B cell (primary cell): ENCODE measurements at regions not wholly inside any gene's neighbourhood (a gene's known extent, or its start where the extent isn't known, plus 50 kb on each side); places are given as distances from the start of the nearest gene placed in this dataset.

ENCODE experiments used
- ATAC-seq: fragments of 200-7000 bp; cut with Tn5 transposase; one replicate; pipeline ENCODE4 v1.10.0; 2021; ENCODE audit warnings: low read depth, mild to moderate bottlenecking, moderate number of reproducible peaks, moderate library complexity
- CTCF ChIA-PET: fragments of 350-600 bp; sonication (Branson Sonifier 250); formaldehyde crosslinking; loops from one replicate; lab custom pipeline; 2021; ENCODE audit warnings: antibody characterized with exemption, inconsistent platforms; lab: Charles Lee
- POLR2A ChIA-PET: fragments of 350-600 bp; sonication (Branson Sonifier 250); formaldehyde crosslinking; loops from one replicate; lab custom pipeline; 2021; ENCODE audit warnings: antibody characterized with exemption; lab: Charles Lee
- DNase-seq: peaks from one replicate; pipeline ENCODE4 v3.0.0; 2013
- H2AFZ ChIP-seq: 2 replicates; pipeline ENCODE4 v1.6.1; 2012; ENCODE audit warnings: mild to moderate bottlenecking, low read depth, low read length; ENCODE audit not compliant: insufficient read depth, poor library complexity, severe bottlenecking
- H3K27ac ChIP-seq, 2 donors: 1 replicate in 1 of 2; 2 replicates in 1 of 2; pipeline ENCODE4 v1.5.1; 2012 to 2013; ENCODE audit warnings: low read length in 2 of 2, mild to moderate bottlenecking in 2 of 2, moderate library complexity in 1 of 2
- H3K27me3 ChIP-seq, 4 experiments: fragments of 200-600 bp in 1 of 4; sonication (generic) in 1 of 4; replicated peaks in 1 of 4; 1 replicate in 2 of 4; 2 replicates in 2 of 4; pipeline versions ENCODE4 v1.6.1 to v1.7.0; 2013 to 2016; ENCODE audit warnings: low read length in 3 of 4, mild to moderate bottlenecking in 2 of 4, mixed read lengths in 1 of 4, moderate library complexity in 1 of 4; ENCODE audit not compliant: insufficient read depth in 4 of 4, control insufficient read depth in 3 of 4; ENCODE audit errors: control extremely low read depth in 1 of 4
- H3K36me3 ChIP-seq, 2 experiments: replicated peaks in 1 of 2; 1 replicate in 1 of 2; 2 replicates in 1 of 2; pipeline versions ENCODE4 v1.6.1 to v1.7.1; 2013; ENCODE audit warnings: low read length in 1 of 2; ENCODE audit not compliant: insufficient read depth in 2 of 2, control insufficient read depth in 1 of 2; ENCODE audit errors: control extremely low read depth in 1 of 2, extremely low read depth in 1 of 2
- H3K4me1 ChIP-seq, 2 donors: fragments of 200-600 bp in 1 of 2; sonication (generic) in 1 of 2; 1 replicate in 1 of 2; 2 replicates in 1 of 2; pipeline versions ENCODE4 v1.5.1 to v1.6.1; 2013 to 2017; ENCODE audit warnings: low read length in 2 of 2; ENCODE audit not compliant: control insufficient read depth in 2 of 2, insufficient read depth in 2 of 2
- H3K4me2 ChIP-seq: replicated peaks from 2 replicates; pipeline ENCODE3; 2012; ENCODE audit warnings: mild to moderate bottlenecking, low read depth, low read length; ENCODE audit not compliant: poor library complexity, severe bottlenecking
- H3K4me3 ChIP-seq, 5 experiments: fragments of 200-600 bp in 1 of 5; sonication (generic) in 1 of 5; 1 replicate in 3 of 5; 2 replicates in 2 of 5; pipeline versions ENCODE4 v1.5.1 to v1.7.0; 2011 to 2016; ENCODE audit warnings: low read length in 4 of 5, mild to moderate bottlenecking in 4 of 5, low read depth in 2 of 5, control low read depth in 1 of 5, moderate library complexity in 1 of 5; ENCODE audit not compliant: insufficient read depth in 1 of 5; ENCODE audit errors: control extremely low read depth in 1 of 5, extremely low read depth in 1 of 5
- H3K79me2 ChIP-seq: fragments of 200-600 bp; sonication (generic); one replicate; pipeline ENCODE4 v1.6.0; 2016; ENCODE audit warnings: low read length; ENCODE audit not compliant: control insufficient read depth, insufficient read depth
- H3K9ac ChIP-seq: fragments of 200-600 bp; sonication (generic); 2 replicates; pipeline ENCODE4 v1.6.1; 2017; ENCODE audit warnings: mild to moderate bottlenecking, low read length, moderate library complexity
- H3K9me3 ChIP-seq, 3 donors: one replicate each; pipeline versions ENCODE4 v1.6.1 to v1.7.1; 2013; ENCODE audit warnings: low read length in 2 of 3; ENCODE audit not compliant: control insufficient read depth in 2 of 3, insufficient read depth in 1 of 3; ENCODE audit errors: control extremely low read depth in 1 of 3
- H4K20me1 ChIP-seq: 2 replicates; pipeline ENCODE4 v1.6.0; 2012; ENCODE audit warnings: mild to moderate bottlenecking, low read length; ENCODE audit not compliant: insufficient read depth, control insufficient read depth, poor library complexity, severe bottlenecking
- H3K27ac Mint-ChIP-seq: one replicate; pipeline ENCODE4 v1.8.0; 2021; ENCODE audit warnings: mixed read lengths
- H3K27me3 Mint-ChIP-seq: one replicate; pipeline ENCODE4 v1.8.0; 2021; ENCODE audit warnings: mixed read lengths
- H3K4me1 Mint-ChIP-seq: one replicate; pipeline ENCODE4 v1.8.0; 2021; ENCODE audit warnings: mixed read lengths
- H3K4me3 Mint-ChIP-seq: one replicate; pipeline ENCODE4 v1.8.0; 2021; ENCODE audit warnings: mixed read lengths
- H3K9me3 Mint-ChIP-seq: one replicate; pipeline ENCODE4 v1.8.0; 2022; ENCODE audit warnings: mixed read lengths; ENCODE audit not compliant: insufficient read depth
- EZH2 ChIP-seq: IDR thresholded peaks from 2 replicates; pipeline ENCODE4 v1.6.1; 2012; ENCODE audit warnings: borderline replicate concordance, low read depth, mild to moderate bottlenecking, moderate library complexity, low read length; ENCODE audit not compliant: insufficient read depth, poor library complexity, severe bottlenecking
- WGBS: methylation state at CpG from one replicate; pipeline ENCODE4 v1.1.5; 2013; ENCODE audit warnings: missing lambda C conversion rate; ENCODE audit not compliant: insufficient coverage; 5-methylcytosine and 5-hydroxymethylcytosine counted together
- intact Hi-C: fragments of 100-400 bp; cut with micrococcal nuclease; formaldehyde crosslinking; loops from one replicate; pipeline ENCODE4 v1.10.0; 2022
- TF ChIP-seq, protein P1 (sequence below): fragments of 200-600 bp; IDR thresholded peaks from one replicate; pipeline ENCODE4 v1.8.0; 2022; ENCODE audit warnings: antibody characterized with exemption, mild to moderate bottlenecking

DNA sequence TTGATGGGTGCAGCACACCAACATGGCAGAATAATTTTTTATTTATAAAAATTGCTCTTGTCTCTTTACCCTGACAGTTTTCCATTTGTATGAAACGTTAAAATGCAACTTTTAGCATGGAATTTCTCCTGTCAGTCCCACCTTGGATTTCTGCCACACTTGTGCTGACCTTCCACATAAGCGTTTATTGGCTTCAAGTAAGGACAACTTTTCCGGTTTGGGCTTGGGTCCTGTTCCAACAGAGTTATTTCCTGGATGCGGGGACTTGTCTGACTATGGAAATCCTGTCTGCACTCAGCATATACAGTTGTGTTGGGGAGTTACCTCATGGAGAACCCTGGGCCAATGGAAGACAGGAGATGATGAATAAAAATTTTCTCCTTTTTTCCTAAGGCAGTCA lies 294.7 kb downstream of the NAF1 start:
- POLR2A ChIA-PET = no interaction called here
- H3K79me2 ChIP-seq = no peaks in the 10 kb centered on the region

DNA sequence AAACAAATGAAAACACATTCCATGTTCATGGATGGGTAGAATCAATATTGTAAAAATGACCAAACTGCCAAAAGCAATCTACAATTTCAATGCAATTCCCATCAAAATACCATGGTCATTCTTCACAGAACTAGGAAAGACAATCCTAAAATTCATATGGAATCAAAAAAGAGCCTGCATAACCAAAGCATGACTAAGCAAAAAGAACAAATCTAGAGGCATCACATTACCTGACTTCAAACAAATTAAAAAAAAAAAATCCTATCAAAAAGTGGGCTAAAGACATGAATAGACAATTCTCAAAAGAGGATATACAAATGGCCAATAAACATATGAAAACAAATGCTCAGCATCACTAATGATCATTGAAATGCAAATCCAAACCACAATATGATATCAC lies 297.5 kb downstream of the NAF1 start:
- Histone ChIP-seq H4K20me1 (no peaks in the 10 kb centered on the region), H3K9ac (no peak overlapping the region), H3K79me2 (no peaks in the 10 kb centered on the region), H3K4me1 (no peaks in the 10 kb centered on the region), H3K36me3 (no peaks in the 10 kb centered on the region), H3K4me2 (no peak overlapping the region), H3K4me3 (no peak overlapping the region), H3K27me3 (no peaks in the 10 kb centered on the region), H3K9me3 (no peaks in the 10 kb centered on the region), H3K27ac (no peak overlapping the region), H2AFZ (no peak overlapping the region)
- H3K9me3 Mint-ChIP-seq = peaks cover 3% of the 10 kb centered on the region
- DNase-seq (no peak), ATAC-seq (no peak)
- TF ChIP-seq EZH2 = no peak
- TF ChIP-seq, protein P1, sequence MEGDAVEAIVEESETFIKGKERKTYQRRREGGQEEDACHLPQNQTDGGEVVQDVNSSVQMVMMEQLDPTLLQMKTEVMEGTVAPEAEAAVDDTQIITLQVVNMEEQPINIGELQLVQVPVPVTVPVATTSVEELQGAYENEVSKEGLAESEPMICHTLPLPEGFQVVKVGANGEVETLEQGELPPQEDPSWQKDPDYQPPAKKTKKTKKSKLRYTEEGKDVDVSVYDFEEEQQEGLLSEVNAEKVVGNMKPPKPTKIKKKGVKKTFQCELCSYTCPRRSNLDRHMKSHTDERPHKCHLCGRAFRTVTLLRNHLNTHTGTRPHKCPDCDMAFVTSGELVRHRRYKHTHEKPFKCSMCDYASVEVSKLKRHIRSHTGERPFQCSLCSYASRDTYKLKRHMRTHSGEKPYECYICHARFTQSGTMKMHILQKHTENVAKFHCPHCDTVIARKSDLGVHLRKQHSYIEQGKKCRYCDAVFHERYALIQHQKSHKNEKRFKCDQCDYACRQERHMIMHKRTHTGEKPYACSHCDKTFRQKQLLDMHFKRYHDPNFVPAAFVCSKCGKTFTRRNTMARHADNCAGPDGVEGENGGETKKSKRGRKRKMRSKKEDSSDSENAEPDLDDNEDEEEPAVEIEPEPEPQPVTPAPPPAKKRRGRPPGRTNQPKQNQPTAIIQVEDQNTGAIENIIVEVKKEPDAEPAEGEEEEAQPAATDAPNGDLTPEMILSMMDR = no peak
- H3K4me3 Mint-ChIP-seq = no peak overlapping the region
- ChIA-PET CTCF (no interaction called here), POLR2A (no interaction called here)
- intact Hi-C loops = no loop called here
- H3K27ac Mint-ChIP-seq = no peak overlapping the region
- H3K4me1 Mint-ChIP-seq = no peaks in the 10 kb centered on the region
- H3K27me3 Mint-ChIP-seq = no peaks in the 10 kb centered on the region

More for the DNA sequence above, 294.7 kb downstream of the NAF1 start:
- Mint-ChIP-seq H3K9me3 (peaks cover 3% of the 10 kb centered on the region), H3K4me1 (no peaks in the 10 kb centered on the region), H3K27me3 (no peaks in the 10 kb centered on the region), H3K27ac (no peak overlapping the region), H3K4me3 (no peak overlapping the region)
- TF ChIP-seq EZH2 = no peak
- TF ChIP-seq, protein P1 = no peak
- H4K20me1 ChIP-seq = no peaks in the 10 kb centered on the region
- no peak overlapping the region for H3K9ac ChIP-seq
- 67% methylated on average over 2 of the region's 4 CpGs for WGBS
- no peak overlapping the region for H2AFZ ChIP-seq
- no peak for DNase-seq
- H3K9me3 ChIP-seq = no peaks in the 10 kb centered on the region
- no peaks in the 10 kb centered on the region for H3K4me1 ChIP-seq
- no peaks in the 10 kb centered on the region for H3K36me3 ChIP-seq
- H3K4me2 ChIP-seq = no peak overlapping the region
- H3K4me3 ChIP-seq = no peak overlapping the region
- no peak for ATAC-seq
- intact Hi-C loops = no loop called here
- H3K27me3 ChIP-seq = peaks cover 0 to 5% (median 0%) of the 10 kb centered on the region in 4 experiments
- CTCF ChIA-PET = no interaction called here
- H3K27ac ChIP-seq = no peak overlapping the region
